Calu3 (cell line): ENCODE measurements at regions not wholly inside any gene's neighbourhood (a gene's known extent, or its start where the extent isn't known, plus 50 kb on each side); places are given as distances from the start of the nearest gene placed in this dataset.

Experiments
- BruUV-seq: library from RNA; stranded (reverse); fragments of 400-500 nt; replicated peaks from 2 replicates; lab custom pipeline; 2021; lab: Mats Ljungman, UMichigan
- CTCF ChIA-PET: fragments of 300-600 bp; sonication (Branson Sonifier 250); formaldehyde crosslinking; loops from one replicate; lab custom pipeline; 2022; ENCODE audit warnings: antibody characterized with exemption; lab: Charles Lee
- DNase-seq: peaks from one replicate; pipeline ENCODE4 v3.0.0; 2022
- H3K27ac Mint-ChIP-seq: one replicate; pipeline ENCODE4 v1.8.0; 2022; ENCODE audit warnings: mixed read lengths; ENCODE audit not compliant: unreplicated experiment
- H3K27me3 Mint-ChIP-seq: one replicate; pipeline ENCODE4 v1.8.0; 2022; ENCODE audit warnings: mixed read lengths; ENCODE audit not compliant: unreplicated experiment
- H3K36me3 Mint-ChIP-seq: one replicate; pipeline ENCODE4 v1.8.0; 2022; ENCODE audit warnings: mild to moderate bottlenecking, moderate library complexity, mixed read lengths; ENCODE audit not compliant: insufficient read depth, unreplicated experiment
- H3K4me1 Mint-ChIP-seq: one replicate; pipeline ENCODE4 v1.8.0; 2022; ENCODE audit warnings: mild to moderate bottlenecking, low read depth, mixed read lengths; ENCODE audit not compliant: unreplicated experiment
- H3K4me3 Mint-ChIP-seq: one replicate; pipeline ENCODE4 v1.8.0; 2022; ENCODE audit warnings: mild to moderate bottlenecking, low read depth, moderate library complexity, mixed read lengths; ENCODE audit not compliant: unreplicated experiment
- H3K9me3 Mint-ChIP-seq: one replicate; pipeline ENCODE4 v1.8.0; 2022; ENCODE audit warnings: low read depth, mixed read lengths; ENCODE audit not compliant: unreplicated experiment
- CTCF ChIP-seq: fragments of 200-600 bp; IDR thresholded peaks from one replicate; pipeline ENCODE4 v1.8.0; 2022; ENCODE audit warnings: antibody characterized with exemption; ENCODE audit not compliant: unreplicated experiment
- intact Hi-C: fragments of 100-400 bp; cut with micrococcal nuclease; formaldehyde crosslinking; loops from one replicate; pipeline ENCODE4 v1.10.0; 2022; ENCODE audit not compliant: unreplicated experiment

- Mint-ChIP-seq H3K4me3 (no peak overlapping the region), H3K27me3 (no peaks in the 10 kb centered on the region), H3K36me3 (peaks cover 6% of the 10 kb centered on the region), H3K9me3 (peaks cover 8% of the 10 kb centered on the region), H3K4me1 (peaks cover 35% of the 10 kb centered on the region), H3K27ac (peak overlapping the region; percentile 45)
- no peak for TF ChIP-seq CTCF
- intact Hi-C loops, result loop anchor here (5.0 kb wide), 1 partner anchor 80 kb away; no protein-coding TSS in a partner anchor
- BruUV-seq, result no TSS peak
- CTCF ChIA-PET, result interaction anchor here (1.6 kb wide), 1 partner anchor 15 kb away, joined by 5 read pairs; no protein-coding TSS in a partner anchor
- DNase-seq, result no peak
Observed at GRCh38 chr5:142527664-142528295, 158.1 kb downstream of the FGF1 start.

- no peaks in the 10 kb centered on the region for H3K27me3 Mint-ChIP-seq
- peak overlapping the region; percentile 45 for H3K27ac Mint-ChIP-seq
- TF ChIP-seq CTCF, result no peak
- CTCF ChIA-PET, result interaction anchor here (1.6 kb wide), 1 partner anchor 16 kb away, joined by 5 read pairs; no protein-coding TSS in a partner anchor
- H3K4me1 Mint-ChIP-seq, result peaks cover 35% of the 10 kb centered on the region
- intact Hi-C loops, result loop anchor here (5.0 kb wide), 1 partner anchor 80 kb away; no protein-coding TSS in a partner anchor
- peaks cover 6% of the 10 kb centered on the region for H3K36me3 Mint-ChIP-seq
- DNase-seq, result no peak
- BruUV-seq, result no TSS peak
- peaks cover 7% of the 10 kb centered on the region for H3K9me3 Mint-ChIP-seq
- H3K4me3 Mint-ChIP-seq, result no peak overlapping the region
Observed at GRCh38 chr5:142527234-142527633, 158.7 kb downstream of the FGF1 start.

- no TSS peak for BruUV-seq
- Mint-ChIP-seq H3K27me3 (no peaks in the 10 kb centered on the region), H3K4me1 (peaks cover 22% of the 10 kb centered on the region), H3K27ac (no peak overlapping the region), H3K9me3 (peaks cover 7% of the 10 kb centered on the region), H3K4me3 (no peak overlapping the region), H3K36me3 (no peaks in the 10 kb centered on the region)
- intact Hi-C loops, result no loop called here
- no peak for DNase-seq
- TF ChIP-seq CTCF, result no peak
- CTCF ChIA-PET, result no interaction called here
Observed at GRCh38 chr5:142522983-142523382, 162.9 kb downstream of the FGF1 start.

GRCh38 chr5:142521706-142522105 lies 164.2 kb downstream of the FGF1 start:
- BruUV-seq, result no TSS peak
- Mint-ChIP-seq H3K4me1 (peaks cover 10% of the 10 kb centered on the region), H3K27me3 (no peaks in the 10 kb centered on the region), H3K36me3 (no peaks in the 10 kb centered on the region), H3K4me3 (no peak overlapping the region), H3K9me3 (peaks cover 11% of the 10 kb centered on the region), H3K27ac (no peak overlapping the region)
- no peak for DNase-seq
- CTCF ChIA-PET, result no interaction called here
- intact Hi-C loops, result no loop called here
- TF ChIP-seq CTCF, result no peak
